MM.1S (cell line): ENCODE measurements at regions not wholly inside any gene's neighbourhood (a gene's known extent, or its start where the extent isn't known, plus 50 kb on each side); places are given as distances from the start of the nearest gene placed in this dataset.

Source experiments
- EZH2 ChIP-seq: fragments of 300-600 bp; sonication (generic); optimal IDR thresholded peaks from 2 replicates; pipeline ENCODE3; 2017; ENCODE audit warnings: low read depth, mild to moderate bottlenecking, antibody characterized with exemption, low read length, mixed read lengths
- EZH2phosphoT487 ChIP-seq: fragments of 300-600 bp; sonication (generic); IDR thresholded peaks from 2 replicates; pipeline ENCODE4 v1.6.1; 2018; ENCODE audit warnings: antibody characterized with exemption, low read length

GRCh38 chr10:78727251-78727650 is 341.5 kb upstream of the ZMIZ1 start:
- TF ChIP-seq EZH2phosphoT487, result no peak
- TF ChIP-seq EZH2, result no peak
